GM10266 (cell line): ENCODE measurements at regions not wholly inside any gene's neighbourhood (a gene's known extent, or its start where the extent isn't known, plus 50 kb on each side); places are given as distances from the start of the nearest gene placed in this dataset.

ENCODE experiments used
- DNase-seq: peaks from one replicate; pipeline ENCODE4 v3.0.0; 2012; ENCODE audit errors: extremely low spot score
- CTCF ChIP-seq: IDR thresholded peaks from 2 replicates; pipeline ENCODE4 v1.5.1; 2012; ENCODE audit warnings: mild to moderate bottlenecking, low read depth; ENCODE audit not compliant: control insufficient read depth, insufficient read depth; ENCODE audit errors: missing control alignments

- DNase-seq, result no peak
- no peak for TF ChIP-seq CTCF
These were observed 136.8 kb downstream of the C4orf33 start for GRCh38 chr4:129232589-129233337.

GRCh38 chr4:129233691-129234090 lies 137.7 kb downstream of the C4orf33 start:
- no peak for DNase-seq
- TF ChIP-seq CTCF, result no peak

- TF ChIP-seq CTCF, result no peak
- no peak for DNase-seq
These were observed 140.4 kb downstream of the C4orf33 start for GRCh38 chr4:129236351-129236750.

- TF ChIP-seq CTCF, result no peak
- no peak for DNase-seq
These were observed 143.1 kb downstream of the C4orf33 start for GRCh38 chr4:129239088-129239487.

- no peak for TF ChIP-seq CTCF
- no peak for DNase-seq
These were observed 144.9 kb downstream of the C4orf33 start for GRCh38 chr4:129240816-129241215.

- no peak for TF ChIP-seq CTCF
- no peak for DNase-seq
These were observed 150.2 kb downstream of the C4orf33 start for GRCh38 chr4:129246145-129246544.

GRCh38 chr4:129246910-129247461 lies 151.0 kb downstream of the C4orf33 start:
- TF ChIP-seq CTCF, result no peak
- no peak for DNase-seq
